ENCODE measurements at regions not wholly inside any gene's neighbourhood (a gene's known extent, or its start where the extent isn't known, plus 50 kb on each side); places are given as distances from the start of the nearest gene placed in this dataset.

DNA sequence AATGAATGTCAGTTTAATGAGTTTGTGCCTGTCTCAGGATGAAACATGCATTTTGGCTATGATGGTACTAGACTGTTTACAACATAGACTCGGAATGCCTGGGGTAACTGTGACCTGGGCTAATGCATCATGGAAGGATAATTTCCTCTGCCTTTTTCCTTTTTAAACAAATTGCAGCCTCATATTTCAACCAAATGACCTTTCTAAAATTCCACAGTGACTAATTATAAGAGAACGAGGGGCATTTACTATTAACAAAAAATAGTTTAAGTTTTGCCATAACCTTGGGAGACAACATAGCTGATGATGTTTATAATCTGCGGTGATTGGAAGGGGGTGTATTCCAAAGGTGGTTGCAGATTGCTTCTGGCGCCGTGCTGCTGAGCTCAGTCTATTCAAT is 1140.5 kb downstream of the GALC start:
- Histone ChIP-seq H3K79me2 (ENCODE audit: control insufficient read depth, low read length) (no peaks in the 10 kb centered on the region), H3K9me3 (ENCODE audit: control insufficient read depth, insufficient read depth, low read length) (no peaks in the 10 kb centered on the region), H3K9me2 (replicated peaks; ENCODE audit: control insufficient read depth, low read length) (no peaks in the 10 kb centered on the region), H3K4me3 (ENCODE audit: low read length) (no peak overlapping the region), H3K27me3 (ENCODE audit: control insufficient read depth, low read length) (no peaks in the 10 kb centered on the region), H3K27ac (ENCODE audit: low read depth, low read length) (no peak overlapping the region), H3F3A (ENCODE audit: control insufficient read depth, insufficient read depth) (no peaks in the 10 kb centered on the region), H3K4me2 (ENCODE audit: low read length) (no peak overlapping the region), H4K20me1 (ENCODE audit: control insufficient read depth, insufficient read depth, low read depth, low read length) (no peaks in the 10 kb centered on the region), H3K36me3 (ENCODE audit: control insufficient read depth, low read length) (no peaks in the 10 kb centered on the region), H3K4me1 (ENCODE audit: control insufficient read depth, low read length) (no peaks in the 10 kb centered on the region)
- TF ChIP-seq CTCF (IDR thresholded peaks at IDR 0.05; ENCODE audit: low read depth, low read length, poor library complexity, severe bottlenecking) (no peak), EZH2phosphoT487 (IDR thresholded peaks at IDR 0.05; ENCODE audit: borderline replicate concordance, low read length) (no peak)

DNA sequence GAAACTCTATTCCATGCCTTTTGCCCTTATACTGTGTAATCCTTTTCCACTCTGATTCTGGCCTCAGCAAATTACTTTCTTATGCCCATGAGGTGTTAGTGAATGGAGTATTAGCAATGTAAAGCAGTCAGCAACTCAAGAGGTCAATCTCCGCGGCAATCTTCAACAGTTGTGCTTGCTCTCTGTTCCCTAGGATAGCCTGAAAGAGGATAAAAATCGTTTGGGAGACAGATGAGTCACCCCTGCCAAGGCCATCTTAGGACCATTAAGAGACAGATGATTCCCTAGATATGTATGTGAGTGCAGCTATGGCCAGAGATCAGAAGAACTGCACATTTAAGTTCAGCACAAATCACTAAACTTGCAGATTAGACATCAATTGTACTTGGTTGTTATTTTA is 1145.8 kb downstream of the GALC start:
- H3K4me1 ChIP-seq (ENCODE audit: control insufficient read depth, low read length), result no peaks in the 10 kb centered on the region
- no peaks in the 10 kb centered on the region for H3K36me3 ChIP-seq (ENCODE audit: control insufficient read depth, low read length)
- H4K20me1 ChIP-seq (ENCODE audit: control insufficient read depth, insufficient read depth, low read depth, low read length), result no peaks in the 10 kb centered on the region
- no peak overlapping the region for H3K4me3 ChIP-seq (ENCODE audit: low read length)
- H3K9me2 ChIP-seq (replicated peaks; ENCODE audit: control insufficient read depth, low read length), result no peaks in the 10 kb centered on the region
- TF ChIP-seq EZH2phosphoT487 (IDR thresholded peaks at IDR 0.05; ENCODE audit: borderline replicate concordance, low read length) (no peak), CTCF (IDR thresholded peaks at IDR 0.05; ENCODE audit: low read depth, low read length, poor library complexity, severe bottlenecking) (no peak)
- H3K27me3 ChIP-seq (ENCODE audit: control insufficient read depth, low read length), result no peaks in the 10 kb centered on the region
- H3K27ac ChIP-seq (ENCODE audit: low read depth, low read length), result no peak overlapping the region
- no peaks in the 10 kb centered on the region for H3F3A ChIP-seq (ENCODE audit: control insufficient read depth, insufficient read depth)
- H3K9me3 ChIP-seq (ENCODE audit: control insufficient read depth, insufficient read depth, low read length), result no peaks in the 10 kb centered on the region
- H3K4me2 ChIP-seq (ENCODE audit: low read length), result no peak overlapping the region
- no peaks in the 10 kb centered on the region for H3K79me2 ChIP-seq (ENCODE audit: control insufficient read depth, low read length)

GRCh38 chr14:86838363-86838762 is 1154.6 kb downstream of the GALC start:
- H4K20me1 ChIP-seq (ENCODE audit: control insufficient read depth, insufficient read depth, low read depth, low read length), result no peaks in the 10 kb centered on the region
- H3K79me2 ChIP-seq (ENCODE audit: control insufficient read depth, low read length), result no peaks in the 10 kb centered on the region
- no peaks in the 10 kb centered on the region for H3K36me3 ChIP-seq (ENCODE audit: control insufficient read depth, low read length)
- H3K4me2 ChIP-seq (ENCODE audit: low read length), result no peak overlapping the region
- no peaks in the 10 kb centered on the region for H3F3A ChIP-seq (ENCODE audit: control insufficient read depth, insufficient read depth)
- H3K27ac ChIP-seq (ENCODE audit: low read depth, low read length), result no peak overlapping the region
- H3K4me1 ChIP-seq (ENCODE audit: control insufficient read depth, low read length), result no peaks in the 10 kb centered on the region
- H3K4me3 ChIP-seq (ENCODE audit: low read length), result no peak overlapping the region
- H3K27me3 ChIP-seq (ENCODE audit: control insufficient read depth, low read length), result no peaks in the 10 kb centered on the region
- H3K9me2 ChIP-seq (replicated peaks; ENCODE audit: control insufficient read depth, low read length), result no peaks in the 10 kb centered on the region
- H3K9me3 ChIP-seq (ENCODE audit: control insufficient read depth, insufficient read depth, low read length), result no peaks in the 10 kb centered on the region
- no peak for TF ChIP-seq CTCF (IDR thresholded peaks at IDR 0.05; ENCODE audit: low read depth, low read length, poor library complexity, severe bottlenecking)
- TF ChIP-seq EZH2phosphoT487 (IDR thresholded peaks at IDR 0.05; ENCODE audit: borderline replicate concordance, low read length), result no peak

- H3K27me3 ChIP-seq (ENCODE audit: control insufficient read depth, low read length), result no peaks in the 10 kb centered on the region
- no peaks in the 10 kb centered on the region for H3K4me1 ChIP-seq (ENCODE audit: control insufficient read depth, low read length)
- H3K36me3 ChIP-seq (ENCODE audit: control insufficient read depth, low read length), result no peaks in the 10 kb centered on the region
- no peaks in the 10 kb centered on the region for H3K9me2 ChIP-seq (replicated peaks; ENCODE audit: control insufficient read depth, low read length)
- no peaks in the 10 kb centered on the region for H3K79me2 ChIP-seq (ENCODE audit: control insufficient read depth, low read length)
- no peaks in the 10 kb centered on the region for H3K9me3 ChIP-seq (ENCODE audit: control insufficient read depth, insufficient read depth, low read length)
- no peak overlapping the region for H3K27ac ChIP-seq (ENCODE audit: low read depth, low read length)
- H3K4me2 ChIP-seq (ENCODE audit: low read length), result no peak overlapping the region
- H3K4me3 ChIP-seq (ENCODE audit: low read length), result no peak overlapping the region
- no peaks in the 10 kb centered on the region for H3F3A ChIP-seq (ENCODE audit: control insufficient read depth, insufficient read depth)
- no peak for TF ChIP-seq EZH2phosphoT487 (IDR thresholded peaks at IDR 0.05; ENCODE audit: borderline replicate concordance, low read length)
- no peak for TF ChIP-seq CTCF (IDR thresholded peaks at IDR 0.05; ENCODE audit: low read depth, low read length, poor library complexity, severe bottlenecking)
- no peaks in the 10 kb centered on the region for H4K20me1 ChIP-seq (ENCODE audit: control insufficient read depth, insufficient read depth, low read depth, low read length)
Observed at GRCh38 chr14:86826661-86827060, 1166.3 kb downstream of the GALC start.
